OCI-LY1 (cell line): ENCODE measurements at regions not wholly inside any gene's neighbourhood (a gene's known extent, or its start where the extent isn't known, plus 50 kb on each side); places are given as distances from the start of the nearest gene placed in this dataset.

ENCODE experiments used
- H2AFZ ChIP-seq: fragments of 200-600 bp; sonication (generic), shearing (Covaris generic); 2 replicates; pipeline ENCODE4 v1.6.0; 2014; ENCODE audit warnings: antibody characterized with exemption, mild to moderate bottlenecking, low read length
- H3F3A ChIP-seq: fragments of 200-600 bp; sonication (generic), shearing (Covaris generic); 2 replicates; pipeline ENCODE4 v1.6.0; 2014; ENCODE audit warnings: mild to moderate bottlenecking, antibody characterized with exemption, low read length, moderate library complexity; ENCODE audit not compliant: insufficient read depth
- H3K27ac ChIP-seq: fragments of 200-600 bp; sonication (generic); 2 replicates; pipeline ENCODE4 v1.5.1; 2014; ENCODE audit warnings: low read length, mixed run types, mild to moderate bottlenecking, low read depth; ENCODE audit not compliant: poor library complexity, severe bottlenecking
- H3K27me3 ChIP-seq: fragments of 200-600 bp; sonication (generic); 2 replicates; pipeline ENCODE4 v1.6.0; 2014; ENCODE audit warnings: antibody characterized with exemption, mild to moderate bottlenecking, low read length, moderate library complexity; ENCODE audit not compliant: insufficient read depth
- H3K36me3 ChIP-seq: fragments of 200-600 bp; sonication (generic); 2 replicates; pipeline ENCODE4 v1.6.1; 2014; ENCODE audit warnings: mild to moderate bottlenecking, antibody characterized with exemption, low read length, moderate library complexity, mixed read lengths; ENCODE audit not compliant: insufficient read depth
- H3K4me1 ChIP-seq: fragments of 200-600 bp; sonication (generic); 2 replicates; pipeline ENCODE4 v1.5.1; 2014; ENCODE audit warnings: mild to moderate bottlenecking, low read length, moderate library complexity; ENCODE audit not compliant: insufficient read depth, severe bottlenecking
- H3K4me2 ChIP-seq: fragments of 200-600 bp; sonication (generic), shearing (Covaris generic); 2 replicates; pipeline ENCODE4 v1.6.1; 2014; ENCODE audit warnings: low read length
- H3K4me3 ChIP-seq: fragments of 200-600 bp; sonication (generic); 2 replicates; pipeline ENCODE4 v1.5.1; 2014; ENCODE audit warnings: low read length, low read depth, mild to moderate bottlenecking, mixed read lengths; ENCODE audit not compliant: poor library complexity, severe bottlenecking
- H3K79me2 ChIP-seq: fragments of 200-600 bp; shearing (Covaris generic); 2 replicates; pipeline ENCODE4 v1.6.1; 2016; ENCODE audit warnings: mixed run types, low read length, mixed read lengths; ENCODE audit not compliant: insufficient read depth
- H3K9ac ChIP-seq: fragments of 200-600 bp; sonication (generic), shearing (Covaris generic); 2 replicates; pipeline ENCODE4 v1.6.1; 2014; ENCODE audit warnings: mild to moderate bottlenecking, low read length, mixed read lengths
- H3K9me2 ChIP-seq: fragments of 200-600 bp; sonication (generic), shearing (Covaris generic); 2 replicates; pipeline ENCODE4 v1.6.1; 2014; ENCODE audit warnings: low read depth, mild to moderate bottlenecking, low read length, mixed read lengths
- H3K9me3 ChIP-seq: fragments of 200-600 bp; shearing (Covaris generic); 2 replicates; pipeline ENCODE4 v1.6.1; 2014; ENCODE audit warnings: low read length, mixed read lengths
- H4K20me1 ChIP-seq: fragments of 200-600 bp; sonication (generic), shearing (Covaris generic); 2 replicates; pipeline ENCODE4 v1.6.0; 2016; ENCODE audit warnings: mild to moderate bottlenecking, low read length; ENCODE audit not compliant: insufficient read depth
- EZH2 ChIP-seq: fragments of 200-600 bp; sonication (generic), shearing (Covaris generic); IDR thresholded peaks from 2 replicates; pipeline ENCODE4 v1.8.0; 2017; ENCODE audit warnings: borderline replicate concordance, mixed run types, mild to moderate bottlenecking, antibody characterized with exemption, low read length, moderate library complexity, mixed read lengths
- TF ChIP-seq, protein P1 (sequence below): fragments of 200-600 bp; sonication (generic), shearing (Covaris generic); IDR thresholded peaks from 2 replicates; pipeline ENCODE4 v1.5.1; 2017; ENCODE audit warnings: mild to moderate bottlenecking, antibody characterized with exemption, low read length, moderate library complexity, mixed read lengths

DNA sequence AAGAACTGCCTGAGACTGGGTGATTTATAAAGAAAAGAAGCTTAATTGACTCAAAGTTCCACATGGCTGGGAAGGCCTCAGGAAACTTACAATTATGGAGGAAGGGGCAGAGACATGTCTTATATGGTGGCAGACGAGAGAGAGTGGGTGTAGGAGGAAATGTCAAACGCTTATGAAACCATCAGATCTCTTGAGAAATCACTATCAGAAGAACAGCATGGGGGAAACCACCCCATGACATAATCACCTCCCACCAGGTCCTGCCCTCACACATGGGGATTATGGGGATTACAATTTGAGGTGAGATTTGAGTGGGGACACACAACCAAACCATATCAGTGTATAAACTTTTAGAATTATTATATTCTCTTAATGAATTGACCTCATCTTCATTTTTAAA lies 335.9 kb upstream of the DPYD start:
- no peaks in the 10 kb centered on the region for H3K27me3 ChIP-seq

DNA sequence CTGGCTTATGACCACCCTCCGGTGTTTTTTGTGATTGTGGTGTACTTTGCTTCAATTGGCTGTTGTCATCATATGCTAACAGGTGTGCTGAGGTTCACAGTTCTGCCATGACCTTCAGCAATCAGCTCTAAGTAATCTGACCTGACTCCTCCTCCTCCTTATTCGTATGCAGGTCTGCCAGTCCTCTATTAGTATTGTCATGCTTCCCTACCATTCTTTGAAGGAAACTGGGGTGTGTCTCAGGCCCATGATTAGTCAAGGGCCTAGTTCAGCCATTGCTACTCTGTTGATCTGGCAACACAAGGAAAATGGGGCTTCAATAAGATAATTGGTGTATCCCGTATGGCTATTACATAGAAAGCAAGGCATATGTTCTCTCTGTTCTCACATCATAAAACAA lies 332.3 kb upstream of the DPYD start:
- H3K4me3 ChIP-seq = no peak overlapping the region
- TF ChIP-seq, protein P1, sequence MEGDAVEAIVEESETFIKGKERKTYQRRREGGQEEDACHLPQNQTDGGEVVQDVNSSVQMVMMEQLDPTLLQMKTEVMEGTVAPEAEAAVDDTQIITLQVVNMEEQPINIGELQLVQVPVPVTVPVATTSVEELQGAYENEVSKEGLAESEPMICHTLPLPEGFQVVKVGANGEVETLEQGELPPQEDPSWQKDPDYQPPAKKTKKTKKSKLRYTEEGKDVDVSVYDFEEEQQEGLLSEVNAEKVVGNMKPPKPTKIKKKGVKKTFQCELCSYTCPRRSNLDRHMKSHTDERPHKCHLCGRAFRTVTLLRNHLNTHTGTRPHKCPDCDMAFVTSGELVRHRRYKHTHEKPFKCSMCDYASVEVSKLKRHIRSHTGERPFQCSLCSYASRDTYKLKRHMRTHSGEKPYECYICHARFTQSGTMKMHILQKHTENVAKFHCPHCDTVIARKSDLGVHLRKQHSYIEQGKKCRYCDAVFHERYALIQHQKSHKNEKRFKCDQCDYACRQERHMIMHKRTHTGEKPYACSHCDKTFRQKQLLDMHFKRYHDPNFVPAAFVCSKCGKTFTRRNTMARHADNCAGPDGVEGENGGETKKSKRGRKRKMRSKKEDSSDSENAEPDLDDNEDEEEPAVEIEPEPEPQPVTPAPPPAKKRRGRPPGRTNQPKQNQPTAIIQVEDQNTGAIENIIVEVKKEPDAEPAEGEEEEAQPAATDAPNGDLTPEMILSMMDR = no peak
- TF ChIP-seq EZH2 = no peak
- no peak overlapping the region for H3K9ac ChIP-seq
- no peaks in the 10 kb centered on the region for H3K27me3 ChIP-seq
- no peak overlapping the region for H3K4me2 ChIP-seq
- no peaks in the 10 kb centered on the region for H3K9me3 ChIP-seq
- no peaks in the 10 kb centered on the region for H3K9me2 ChIP-seq
- no peaks in the 10 kb centered on the region for H3K36me3 ChIP-seq
- H3K79me2 ChIP-seq = no peaks in the 10 kb centered on the region
- no peaks in the 10 kb centered on the region for H3K4me1 ChIP-seq
- H3F3A ChIP-seq = no peaks in the 10 kb centered on the region
- H2AFZ ChIP-seq = no peak overlapping the region
- H3K27ac ChIP-seq = no peak overlapping the region
- H4K20me1 ChIP-seq = no peaks in the 10 kb centered on the region

More for the DNA sequence above, 335.9 kb upstream of the DPYD start:
- TF ChIP-seq, protein P1 = no peak
- no peak for TF ChIP-seq EZH2
- H3K4me1 ChIP-seq = no peaks in the 10 kb centered on the region
- H3K9ac ChIP-seq = no peak overlapping the region
- no peak overlapping the region for H2AFZ ChIP-seq
- no peaks in the 10 kb centered on the region for H3K79me2 ChIP-seq
- no peaks in the 10 kb centered on the region for H4K20me1 ChIP-seq
- no peaks in the 10 kb centered on the region for H3F3A ChIP-seq
- no peaks in the 10 kb centered on the region for H3K9me3 ChIP-seq
- H3K9me2 ChIP-seq = no peaks in the 10 kb centered on the region
- no peak overlapping the region for H3K27ac ChIP-seq
- no peak overlapping the region for H3K4me3 ChIP-seq
- no peaks in the 10 kb centered on the region for H3K36me3 ChIP-seq
- no peak overlapping the region for H3K4me2 ChIP-seq

DNA sequence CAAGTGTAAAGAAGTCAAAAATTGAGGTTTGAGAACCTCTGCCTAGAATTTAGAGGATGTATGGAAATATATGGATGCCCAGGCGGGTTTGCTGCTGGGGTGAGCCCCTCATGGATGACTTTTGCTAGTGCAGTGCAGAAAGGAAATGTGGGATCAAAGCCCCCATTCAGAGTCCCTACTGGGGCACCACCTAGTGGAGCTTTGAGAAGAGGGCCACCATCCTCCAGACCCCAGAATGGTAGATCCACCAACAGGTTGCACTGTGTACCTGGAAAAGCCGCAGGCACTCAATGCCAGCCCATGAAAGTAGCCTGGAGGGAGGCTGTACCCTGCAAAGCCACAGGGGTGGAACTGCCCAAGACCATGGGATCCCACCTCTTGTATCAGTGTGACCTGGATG lies 330.7 kb upstream of the DPYD start:
- Histone ChIP-seq H3K27me3 (no peaks in the 10 kb centered on the region), H3K79me2 (no peaks in the 10 kb centered on the region), H2AFZ (no peak overlapping the region), H4K20me1 (no peaks in the 10 kb centered on the region), H3K36me3 (no peaks in the 10 kb centered on the region), H3F3A (no peaks in the 10 kb centered on the region), H3K4me2 (no peak overlapping the region), H3K4me3 (no peak overlapping the region), H3K9ac (no peak overlapping the region), H3K9me3 (no peaks in the 10 kb centered on the region), H3K4me1 (no peaks in the 10 kb centered on the region), H3K9me2 (no peaks in the 10 kb centered on the region), H3K27ac (no peak overlapping the region)
- TF ChIP-seq, protein P1 = no peak; the same call in 1 of the 2 replicates
- TF ChIP-seq EZH2 = no peak
